ENCODE measurements at regions not wholly inside any gene's neighbourhood (a gene's known extent, or its start where the extent isn't known, plus 50 kb on each side); places are given as distances from the start of the nearest gene placed in this dataset.
"Not testable (repeated sequence)": the region's sequence is repeated elsewhere in the genome, so short reads cannot be mapped to it uniquely, and the experiment has no call there.

- TF ChIP-seq ZNF350 (CRISPR knock-in tag; IDR thresholded peaks at IDR 0.05; ENCODE audit: borderline replicate concordance, low read depth) = no peak
- no peak for TF ChIP-seq BCL6 (CRISPR knock-in tag; IDR thresholded peaks at IDR 0.05)
- no peak for TF ChIP-seq ZNF781 (CRISPR knock-in tag; IDR thresholded peaks at IDR 0.05; ENCODE audit: borderline replicate concordance, not compliant biosample characterization)
- TF ChIP-seq CBX5 (CRISPR knock-in tag; IDR thresholded peaks at IDR 0.05; ENCODE audit: borderline replicate concordance) = no peak
- TF ChIP-seq ZNF850 (CRISPR knock-in tag; conservative IDR thresholded peaks at IDR 0.05) = no peak
Measured at GRCh38 chr16:29111421-29111820, 126.6 kb downstream of the LAT start (continued).

- H3K9ac ChIP-seq (ENCODE audit: insufficient read depth, low read depth, low read length); H3K27ac ChIP-seq (ENCODE audit: extremely low read length, insufficient read depth, low read length); intact Hi-C loops (cut with micrococcal nuclease; ENCODE audit: unreplicated experiment); H3K36me3 ChIP-seq (replicated peaks in 1 of 2; ENCODE audit: control insufficient read depth in 1 of 2, insufficient read depth in 2 of 2, low read length in 2 of 2); H2AFZ ChIP-seq (ENCODE audit: low read length); H3K79me2 ChIP-seq (ENCODE audit: insufficient read depth, low read length); H3K9me3 ChIP-seq (ENCODE audit: low read length); H3K4me3 ChIP-seq (replicated peaks in 1 of 3; ENCODE audit: insufficient read depth in 1 of 3, low read depth in 2 of 3, low read length in 3 of 3); ATAC-seq; FAIRE-seq; BruUV-seq (replicated peaks); CTCF ChIA-PET (ENCODE audit: low intra/inter-chr PET ratio, low total read pairs); H4K20me1 ChIP-seq (ENCODE audit: insufficient read depth, low read length); POLR2A ChIA-PET; H3K4me2 ChIP-seq (ENCODE audit: low read depth, low read length); H3K4me1 ChIP-seq (ENCODE audit: insufficient read depth, low read length); DNase-seq (ENCODE audit: low spot score): not testable (repeated sequence)
- 36% methylated on average over 6 of the region's 6 CpGs for WGBS (ENCODE audit: low lambda C conversion rate)
- H3K27me3 ChIP-seq (ENCODE audit: control insufficient read depth in 1 of 2, insufficient read depth in 2 of 2, low read length in 2 of 2) = peaks cover 0 to 28% of the 10 kb centered on the region in 2 experiments; a peak in 3 of 5 replicates
- in situ Hi-C loops (cut with HindIII; ENCODE audit: extremely low pct_ligation_motif_present, low pct_unique_long_range_greater_than_20kb) = loop anchor here (25.0 kb wide), 1 partner anchor 104 kb away; no protein-coding TSS in a partner anchor
Measured at GRCh38 chr16:29108625-29109169, 123.8 kb downstream of the LAT start.

DNA sequence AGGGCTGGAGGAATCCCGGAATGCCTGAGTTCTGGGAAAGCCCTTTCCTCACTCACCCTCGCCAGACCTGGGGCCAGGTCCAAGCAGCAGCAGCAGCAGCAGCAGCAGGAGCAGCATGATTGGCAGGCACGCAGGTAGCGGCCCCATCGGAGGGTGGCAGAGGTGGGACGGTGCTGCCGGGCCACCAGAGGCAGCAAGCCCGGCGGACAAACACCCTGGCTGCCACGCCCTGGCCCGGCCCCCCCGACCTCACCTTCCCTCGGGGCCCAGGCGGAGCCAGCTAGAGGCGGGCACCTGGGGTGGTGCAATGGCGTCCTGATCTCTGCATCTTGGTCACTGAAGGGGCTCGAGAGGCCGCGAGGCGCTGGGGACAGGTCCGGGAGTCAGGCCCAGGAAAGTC, 122.4 kb downstream of the LAT start:
- Histone ChIP-seq H3K9ac (ENCODE audit: insufficient read depth, low read depth, low read length) (no peak overlapping the region), H3K36me3 (replicated peaks in 1 of 2; ENCODE audit: control insufficient read depth in 1 of 2, insufficient read depth in 2 of 2, low read length in 2 of 2) (no peaks in the 10 kb centered on the region), H3K27me3 (ENCODE audit: control insufficient read depth in 1 of 2, insufficient read depth in 2 of 2, low read length in 2 of 2) (peaks cover 0 to 28% of the 10 kb centered on the region in 2 experiments; a peak in 3 of 5 replicates), H3K27ac (ENCODE audit: extremely low read length, insufficient read depth, low read length) (no peak overlapping the region), H3K4me2 (ENCODE audit: low read depth, low read length) (no peak overlapping the region), H3K4me1 (ENCODE audit: insufficient read depth, low read length) (no peaks in the 10 kb centered on the region), H4K20me1 (ENCODE audit: insufficient read depth, low read length) (no peaks in the 10 kb centered on the region), H3K79me2 (ENCODE audit: insufficient read depth, low read length) (no peaks in the 10 kb centered on the region), H3K4me3 (replicated peaks in 1 of 3; ENCODE audit: insufficient read depth in 1 of 3, low read depth in 2 of 3, low read length in 3 of 3) (no peak overlapping the region; a peak in 1 of 6 replicates), H2AFZ (ENCODE audit: low read length) (no peak overlapping the region), H3K9me3 (ENCODE audit: low read length) (no peaks in the 10 kb centered on the region)
- ATAC-seq = peak; percentile 55
- FAIRE-seq = no peak
- WGBS (ENCODE audit: low lambda C conversion rate) = 4% methylated on average over 12 of the region's 21 CpGs
- BruUV-seq (replicated peaks) = no TSS peak
- CTCF ChIA-PET (ENCODE audit: low intra/inter-chr PET ratio, low total read pairs) = no interaction called here
- intact Hi-C loops (cut with micrococcal nuclease; ENCODE audit: unreplicated experiment) (no loop called here), in situ Hi-C loops (cut with HindIII; ENCODE audit: extremely low pct_ligation_motif_present, low pct_unique_long_range_greater_than_20kb) (loop anchor here (25.0 kb wide), 1 partner anchor 105 kb away; no protein-coding TSS in a partner anchor)
- POLR2A ChIA-PET = no interaction called here
- no peak for DNase-seq (ENCODE audit: low spot score)
- TF ChIP-seq ZNF530 (CRISPR knock-in tag; IDR thresholded peaks at IDR 0.05; ENCODE audit: low read depth) (no peak), ZNF572 (CRISPR knock-in tag; IDR thresholded peaks at IDR 0.05) (no peak), RFX3 (CRISPR knock-in tag; IDR thresholded peaks at IDR 0.05) (no peak)
- TF ChIP-seq, protein P1, sequence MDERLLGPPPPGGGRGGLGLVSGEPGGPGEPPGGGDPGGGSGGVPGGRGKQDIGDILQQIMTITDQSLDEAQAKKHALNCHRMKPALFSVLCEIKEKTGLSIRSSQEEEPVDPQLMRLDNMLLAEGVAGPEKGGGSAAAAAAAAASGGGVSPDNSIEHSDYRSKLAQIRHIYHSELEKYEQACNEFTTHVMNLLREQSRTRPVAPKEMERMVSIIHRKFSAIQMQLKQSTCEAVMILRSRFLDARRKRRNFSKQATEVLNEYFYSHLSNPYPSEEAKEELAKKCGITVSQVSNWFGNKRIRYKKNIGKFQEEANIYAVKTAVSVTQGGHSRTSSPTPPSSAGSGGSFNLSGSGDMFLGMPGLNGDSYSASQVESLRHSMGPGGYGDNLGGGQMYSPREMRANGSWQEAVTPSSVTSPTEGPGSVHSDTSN (CRISPR knock-in tag; IDR thresholded peaks at IDR 0.05) = peak; percentile 36; the same call in 1 of the 2 replicates

- DNase-seq (ENCODE audit: low spot score); POLR2A ChIA-PET; H3K79me2 ChIP-seq (ENCODE audit: insufficient read depth, low read length); H3K4me2 ChIP-seq (ENCODE audit: low read depth, low read length); H2AFZ ChIP-seq (ENCODE audit: low read length); H3K27ac ChIP-seq (ENCODE audit: extremely low read length, insufficient read depth, low read length); H3K9ac ChIP-seq (ENCODE audit: insufficient read depth, low read depth, low read length); H3K36me3 ChIP-seq (replicated peaks in 1 of 2; ENCODE audit: control insufficient read depth in 1 of 2, insufficient read depth in 2 of 2, low read length in 2 of 2); H3K4me3 ChIP-seq (replicated peaks in 1 of 3; ENCODE audit: insufficient read depth in 1 of 3, low read depth in 2 of 3, low read length in 3 of 3); intact Hi-C loops (cut with micrococcal nuclease; ENCODE audit: unreplicated experiment); H3K9me3 ChIP-seq (ENCODE audit: low read length); CTCF ChIA-PET (ENCODE audit: low intra/inter-chr PET ratio, low total read pairs); H4K20me1 ChIP-seq (ENCODE audit: insufficient read depth, low read length); FAIRE-seq; H3K4me1 ChIP-seq (ENCODE audit: insufficient read depth, low read length); BruUV-seq (replicated peaks): not testable (repeated sequence)
- in situ Hi-C loops (cut with HindIII; ENCODE audit: extremely low pct_ligation_motif_present, low pct_unique_long_range_greater_than_20kb) = loop anchor here (25.0 kb wide), 1 partner anchor 106 kb away; no protein-coding TSS in a partner anchor
- peaks cover 0 to 27% of the 10 kb centered on the region in 2 experiments; a peak in 3 of 5 replicates for H3K27me3 ChIP-seq (ENCODE audit: control insufficient read depth in 1 of 2, insufficient read depth in 2 of 2, low read length in 2 of 2)
- 33% methylated on average over 3 of the region's 8 CpGs for WGBS (ENCODE audit: low lambda C conversion rate)
- ATAC-seq = peak; percentile 49; the same call in 2 of the 3 replicates
Measured at GRCh38 chr16:29106259-29106908, 121.5 kb downstream of the LAT start.

All from HepG2 (cell line).